ENCODE measurements at regions not wholly inside any gene's neighbourhood (a gene's known extent, or its start where the extent isn't known, plus 50 kb on each side); places are given as distances from the start of the nearest gene placed in this dataset.

- no peaks in the 10 kb centered on the region for H3K27me3 ChIP-seq
- H3K4me3 ChIP-seq (replicated peaks in 1 of 3): no peak overlapping the region
- WGBS, 2 donors: 69 to 71% methylated on average over 4 of the region's 4 CpGs
- no peaks in the 10 kb centered on the region for H3K4me1 ChIP-seq
- no peak overlapping the region for H3K27ac ChIP-seq
- DNase-seq: no peak
- no peaks in the 10 kb centered on the region for H3K36me3 ChIP-seq
- no peaks in the 10 kb centered on the region for H3K9me3 ChIP-seq
- TF ChIP-seq POLR2A (IDR thresholded peaks at IDR 0.05) (no peak), CTCF (IDR thresholded peaks at IDR 0.05) (no peak)
- intact Hi-C loops (cut with DNase I): no loop called here
Measured at GRCh38 chr5:5904113-5904512, 474.2 kb downstream of the MED10 start.

- H3K9me3 ChIP-seq: no peaks in the 10 kb centered on the region
- 83 to 89% methylated on average over 10 of the region's 10 CpGs for WGBS, 2 donors
Measured at GRCh38 chr5:5902678-5903646, 475.4 kb downstream of the MED10 start.

GRCh38 chr5:5900350-5900749, 477.9 kb downstream of the ICE1 start:
- no peak for DNase-seq
- Histone ChIP-seq H3K9me3 (no peaks in the 10 kb centered on the region), H3K36me3 (no peaks in the 10 kb centered on the region), H3K27ac (no peak overlapping the region), H3K27me3 (no peaks in the 10 kb centered on the region), H3K4me1 (no peaks in the 10 kb centered on the region), H3K4me3 (replicated peaks in 1 of 3) (no peak overlapping the region)
- intact Hi-C loops (cut with DNase I): no loop called here
- 90 to 91% methylated on average over 6 of the region's 6 CpGs for WGBS, 2 donors
- no peak for TF ChIP-seq POLR2A (IDR thresholded peaks at IDR 0.05)
- no peak for TF ChIP-seq CTCF (IDR thresholded peaks at IDR 0.05)

More at GRCh38 chr5:5902678-5903646, 475.4 kb downstream of the MED10 start:
- H3K27ac ChIP-seq: no peak overlapping the region
- no peak for DNase-seq
- no peak for TF ChIP-seq CTCF (IDR thresholded peaks at IDR 0.05)
- TF ChIP-seq POLR2A (IDR thresholded peaks at IDR 0.05): no peak
- intact Hi-C loops (cut with DNase I): no loop called here
- H3K4me1 ChIP-seq: no peaks in the 10 kb centered on the region
- H3K4me3 ChIP-seq (replicated peaks in 1 of 3): no peak overlapping the region
- H3K36me3 ChIP-seq: no peaks in the 10 kb centered on the region
- no peaks in the 10 kb centered on the region for H3K27me3 ChIP-seq

GRCh38 chr5:5899716-5900115, 477.2 kb downstream of the ICE1 start:
- DNase-seq: no peak
- Histone ChIP-seq H3K4me3 (replicated peaks in 1 of 3) (no peak overlapping the region), H3K9me3 (no peaks in the 10 kb centered on the region), H3K4me1 (no peaks in the 10 kb centered on the region), H3K36me3 (no peaks in the 10 kb centered on the region), H3K27ac (no peak overlapping the region), H3K27me3 (no peaks in the 10 kb centered on the region)
- 85 to 92% methylated on average over 3 of the region's 3 CpGs for WGBS, 2 donors
- TF ChIP-seq CTCF (IDR thresholded peaks at IDR 0.05) (no peak), POLR2A (IDR thresholded peaks at IDR 0.05) (no peak)
- intact Hi-C loops (cut with DNase I): no loop called here

GRCh38 chr5:5888284-5888683, 465.8 kb downstream of the ICE1 start:
- Histone ChIP-seq H3K27ac (no peak overlapping the region), H3K4me3 (replicated peaks in 1 of 3) (no peak overlapping the region), H3K27me3 (no peaks in the 10 kb centered on the region), H3K36me3 (no peaks in the 10 kb centered on the region), H3K9me3 (no peaks in the 10 kb centered on the region), H3K4me1 (peaks cover 0 to 5% of the 10 kb centered on the region in 2 donors)
- TF ChIP-seq CTCF (IDR thresholded peaks at IDR 0.05) (no peak), POLR2A (IDR thresholded peaks at IDR 0.05) (no peak)
- no peak for DNase-seq
- WGBS, 2 donors: 50 to 88% methylated on average over 1 of the region's 1 CpG
- intact Hi-C loops (cut with DNase I): loop anchor here (10.0 kb wide), 1 partner anchor 393 kb away; no protein-coding TSS in a partner anchor

All from thyroid gland (tissue), 4 donors.